Left lobe of liver (tissue), 2 donors: ENCODE measurements at regions not wholly inside any gene's neighbourhood (a gene's known extent, or its start where the extent isn't known, plus 50 kb on each side); places are given as distances from the start of the nearest gene placed in this dataset.
A peak's percentile ranks its signal among the peaks of the same experiment; 100 is the strongest.
"Not testable (repeated sequence)": the region's sequence is repeated elsewhere in the genome, so short reads cannot be mapped to it uniquely, and the experiment has no call there.

Experiments
- ATAC-seq: fragments of 200-7000 bp; cut with Tn5 transposase; one replicate; pipeline ENCODE4 v1.9.1; 2020; ENCODE audit warnings: mild to moderate bottlenecking, moderate library complexity
- DNase-seq: peaks from one replicate; pipeline ENCODE4 v3.0.0-alpha.2; 2020; ENCODE audit warnings: low spot score
- donor health status: DM: no; HTN: no; CAD: no; lungs with moderate emphysema.
- donor health status: DM: no; HTN: yes; CAD: no.

DNA sequence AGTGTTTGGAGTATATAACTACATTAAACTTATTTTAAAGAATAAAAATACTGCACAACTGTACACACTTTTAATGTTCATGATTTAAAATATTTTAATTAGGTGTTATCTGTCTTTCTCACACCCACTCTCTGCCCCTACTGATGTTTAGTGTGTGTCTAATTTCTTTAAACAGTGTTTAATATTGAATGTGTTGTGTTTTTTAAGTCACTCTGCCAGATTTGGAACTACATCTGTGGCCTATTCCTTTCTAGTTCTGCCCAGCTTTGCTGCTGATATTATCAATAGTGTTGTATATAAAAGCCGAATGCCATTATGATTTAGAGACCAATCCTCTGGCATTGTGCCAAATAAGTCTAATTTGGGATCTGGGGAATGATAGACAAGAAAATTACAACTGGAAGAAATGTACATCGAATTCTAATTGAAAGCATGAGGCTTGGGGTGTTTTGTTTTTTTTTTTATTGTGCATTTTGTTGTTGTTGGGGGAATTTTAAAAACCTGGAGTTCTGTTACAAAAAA lies 398.0 kb downstream of the CPS1 start:
- DNase-seq: no peak

DNA sequence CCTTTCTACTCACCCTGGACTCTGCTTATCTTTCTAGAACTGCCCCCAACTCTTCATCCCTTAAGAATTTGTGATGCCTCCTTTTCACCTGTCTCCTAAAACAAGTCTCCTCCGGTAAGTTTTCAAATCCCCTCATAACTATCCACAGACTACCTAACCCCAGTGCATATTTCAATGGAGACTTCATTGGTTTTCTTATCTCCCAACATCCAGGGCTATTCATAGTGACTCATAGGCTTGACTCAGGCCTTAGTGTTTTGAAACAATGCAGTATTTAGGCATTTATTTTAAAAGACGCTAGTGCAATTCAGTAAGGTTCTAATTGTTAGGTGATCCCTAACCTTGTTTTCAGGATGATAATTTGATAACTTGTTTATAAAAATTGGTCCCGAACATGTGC lies 399.2 kb downstream of the CPS1 start:
- ATAC-seq: no peak
- DNase-seq: no peak

More for the DNA sequence above, 398.0 kb downstream of the CPS1 start:
- no peak for ATAC-seq

DNA sequence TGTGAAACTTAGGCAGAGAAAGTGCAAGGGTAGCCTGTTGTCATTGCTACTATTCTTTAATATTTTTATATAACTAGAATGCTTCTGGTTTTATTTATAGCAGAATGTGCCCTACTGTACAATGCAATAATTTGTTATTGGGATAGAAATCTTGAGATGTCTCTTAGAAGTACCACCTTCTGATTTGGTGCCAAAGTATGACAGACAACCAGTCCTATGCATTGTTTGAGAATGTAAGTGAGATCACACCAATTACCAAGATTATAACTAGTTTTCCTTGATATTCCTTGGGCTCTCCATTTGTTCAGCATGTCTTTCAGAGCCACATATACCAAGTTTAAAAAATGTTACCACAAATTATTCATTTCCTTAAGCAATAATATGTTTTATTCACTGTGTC lies 399.7 kb downstream of the CPS1 start:
- DNase-seq: no peak
- no peak for ATAC-seq

DNA sequence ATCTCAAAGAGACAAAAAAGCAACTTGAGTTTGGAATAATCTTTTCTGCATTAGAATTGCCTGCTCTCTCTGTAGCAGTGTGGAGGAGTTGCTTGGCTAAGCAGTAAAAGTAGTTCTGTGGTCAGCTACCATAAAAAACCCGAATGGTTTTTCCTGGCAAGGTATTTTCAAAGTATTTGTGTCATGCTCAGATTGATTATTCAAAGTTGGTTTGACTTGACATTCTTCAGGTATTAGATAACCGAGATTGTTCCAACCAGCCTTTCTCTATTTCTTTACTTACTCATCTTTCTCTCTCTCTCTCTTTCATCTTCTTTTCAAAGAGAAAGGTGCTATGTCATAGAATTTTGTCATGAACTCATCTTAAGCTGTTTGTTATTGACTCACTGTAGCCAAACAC lies 404.9 kb downstream of the CPS1 start:
- no peak for ATAC-seq
- DNase-seq: no peak

DNA sequence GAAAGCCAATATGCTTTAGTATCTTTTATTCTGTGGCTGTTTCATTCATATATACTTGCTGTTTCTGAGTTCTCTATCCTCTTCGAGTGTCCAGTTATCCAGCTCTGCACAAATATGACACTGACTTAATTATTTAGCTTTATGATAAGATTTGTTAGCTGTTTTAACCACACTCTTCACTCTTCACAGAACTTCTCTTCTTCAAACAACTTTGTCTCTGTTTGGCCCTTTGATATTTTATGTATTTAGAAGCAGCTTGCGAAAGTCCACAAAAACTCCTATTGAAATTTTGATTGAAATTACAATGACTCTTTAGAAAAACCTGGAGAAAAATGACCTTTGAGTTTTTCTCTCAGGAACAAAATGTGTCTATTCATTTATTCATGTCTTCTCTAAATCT lies 407.0 kb downstream of the CPS1 start:
- no peak for DNase-seq
- no peak for ATAC-seq

DNA sequence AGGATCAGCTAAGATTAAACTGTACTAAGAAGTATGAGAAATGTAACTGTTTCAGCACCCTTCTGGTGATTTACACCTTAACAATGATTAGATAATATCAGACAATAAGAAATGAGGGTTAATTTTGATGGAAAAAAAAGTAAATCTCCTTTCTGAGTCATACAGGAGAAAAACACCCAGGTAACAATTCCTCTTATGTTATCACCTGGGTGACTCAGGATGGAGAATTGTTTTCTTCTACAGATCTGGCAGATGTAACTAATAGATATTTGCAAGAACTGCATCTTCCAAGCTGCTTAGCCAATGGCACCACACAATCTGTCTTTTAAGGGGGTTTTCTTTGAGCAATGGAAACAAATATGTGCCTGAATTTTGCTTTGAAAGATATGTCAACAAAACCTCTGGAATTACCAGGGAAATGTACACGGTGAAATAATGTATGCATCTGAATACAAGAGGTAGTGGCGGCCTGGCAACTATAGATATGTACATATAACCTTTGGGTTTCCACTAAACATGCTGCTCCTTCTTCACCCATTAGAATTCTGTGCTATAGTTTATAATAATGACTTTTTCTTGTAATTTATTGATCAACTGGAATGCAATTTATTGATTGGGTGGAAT lies 407.9 kb downstream of the CPS1 start:
- ATAC-seq: no peak

DNA sequence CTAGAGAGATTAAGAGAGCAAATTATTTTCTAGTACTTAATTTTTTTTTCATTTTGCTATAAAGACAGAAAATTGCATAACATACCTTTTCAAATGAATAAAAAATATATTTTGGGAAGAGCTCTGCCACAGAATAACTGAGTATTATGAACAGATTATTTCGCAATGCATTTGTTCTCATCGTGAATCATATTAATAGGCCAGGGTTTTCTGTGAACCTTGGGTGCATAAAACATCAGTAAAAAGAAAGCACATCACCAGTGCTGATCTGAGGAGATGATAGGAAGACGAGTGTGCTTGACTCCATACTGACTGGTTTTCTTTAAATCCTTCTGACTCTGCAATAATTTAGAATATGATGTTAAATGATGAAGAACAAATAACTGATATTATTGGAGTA lies 409.1 kb downstream of the CPS1 start:
- DNase-seq (no peak), ATAC-seq (no peak)

More for the DNA sequence above, 407.9 kb downstream of the CPS1 start:
- no peak for DNase-seq

DNA sequence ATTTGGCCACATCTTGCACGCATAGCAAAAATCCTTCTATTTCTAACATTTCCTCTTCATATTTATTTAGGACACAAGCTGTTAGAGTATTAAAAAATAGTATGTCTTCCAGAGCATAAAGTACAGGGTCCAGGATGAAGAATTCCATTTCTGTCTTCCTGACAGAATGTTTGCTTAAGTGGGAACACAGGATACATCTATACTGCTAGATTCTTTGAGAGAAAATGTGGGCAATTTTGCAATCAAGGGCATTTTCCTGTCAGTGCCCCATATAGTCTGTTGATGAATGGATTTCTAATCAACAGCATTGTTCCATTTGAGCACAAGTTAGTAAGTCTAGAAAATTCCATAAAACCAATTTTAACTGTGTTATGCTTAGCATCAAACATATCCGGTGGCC lies 409.9 kb downstream of the CPS1 start:
- DNase-seq: no peak
- no peak for ATAC-seq

DNA sequence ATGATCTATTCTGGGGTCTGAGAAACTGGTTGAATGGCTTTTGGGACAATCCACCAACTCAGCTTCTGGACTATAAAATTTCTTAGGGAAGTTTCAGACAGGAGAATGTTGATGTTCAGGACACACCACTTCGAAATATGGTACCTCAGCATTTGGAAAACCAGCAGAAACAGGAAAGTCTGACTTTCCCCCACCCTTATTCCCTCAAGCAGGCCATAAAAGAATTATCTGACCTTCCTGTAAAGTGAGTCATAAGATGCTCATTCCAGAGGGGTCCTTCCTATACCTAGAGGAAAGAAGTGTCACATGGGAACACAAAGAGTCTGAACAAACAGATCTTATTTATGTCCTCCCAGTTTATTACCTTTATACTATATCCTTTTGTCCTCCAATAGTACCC lies 415.0 kb downstream of the CPS1 start:
- ATAC-seq: no peak
- no peak for DNase-seq

DNA sequence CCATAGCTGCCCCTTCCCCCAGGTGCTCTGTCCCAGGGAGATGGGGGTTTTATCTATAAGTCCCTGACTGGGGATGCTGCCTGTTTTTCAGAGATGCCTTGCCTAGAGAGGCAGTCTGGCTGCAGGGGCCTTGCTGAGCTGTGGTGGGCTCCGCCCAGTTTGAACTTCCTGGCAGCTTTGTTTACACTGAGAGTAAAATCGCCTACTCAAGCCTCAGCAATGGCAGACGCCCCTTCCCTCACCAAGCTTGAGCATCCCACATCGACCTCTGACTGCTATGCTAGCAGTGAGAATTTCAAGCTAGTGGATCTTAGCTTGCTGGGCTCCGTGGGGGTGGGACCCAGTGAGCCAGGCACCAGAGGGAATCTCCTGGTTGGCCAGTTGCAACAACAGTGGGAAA lies 430.4 kb downstream of the CPS1 start:
- DNase-seq, ATAC-seq: not testable (repeated sequence)

DNA sequence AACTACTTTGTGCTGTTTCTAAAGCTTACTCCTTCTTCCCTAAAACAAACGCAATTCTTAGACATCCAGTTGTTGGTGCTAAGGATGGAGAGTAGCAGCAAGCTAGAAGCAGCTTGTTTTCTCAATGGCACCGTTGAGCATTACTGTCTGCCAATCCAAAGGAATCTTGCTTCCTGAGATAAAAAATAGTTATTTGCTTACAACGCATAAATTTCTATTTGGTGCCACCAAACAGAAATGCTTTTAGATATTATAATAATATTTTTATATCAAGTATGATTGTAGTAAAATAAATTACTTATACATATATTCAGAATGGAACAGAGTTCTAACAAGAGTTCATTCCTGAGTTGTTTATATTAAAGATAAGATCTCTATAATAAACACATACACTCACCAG lies 434.7 kb downstream of the CPS1 start:
- ATAC-seq: no peak
- DNase-seq: no peak

DNA sequence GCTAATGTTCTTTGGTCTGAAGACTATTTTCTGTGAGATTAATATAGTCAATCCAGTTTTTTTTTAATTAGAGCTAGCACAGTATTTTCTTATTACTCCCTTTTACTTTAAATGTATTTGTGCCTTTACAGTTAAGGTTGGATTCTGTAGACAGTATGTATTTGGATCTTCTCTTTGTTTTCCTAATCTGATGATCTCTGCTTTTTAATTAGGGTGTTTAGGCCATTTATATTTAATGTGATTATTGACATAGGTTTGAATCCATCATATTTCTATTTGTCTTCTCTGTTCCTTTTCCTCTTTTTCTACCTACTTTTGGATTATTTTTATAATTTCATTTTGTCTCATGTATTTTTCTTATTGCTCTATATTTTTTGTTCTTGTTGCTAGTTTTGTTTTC lies 437.7 kb downstream of the CPS1 start:
- no peak for DNase-seq
- no peak for ATAC-seq

DNA sequence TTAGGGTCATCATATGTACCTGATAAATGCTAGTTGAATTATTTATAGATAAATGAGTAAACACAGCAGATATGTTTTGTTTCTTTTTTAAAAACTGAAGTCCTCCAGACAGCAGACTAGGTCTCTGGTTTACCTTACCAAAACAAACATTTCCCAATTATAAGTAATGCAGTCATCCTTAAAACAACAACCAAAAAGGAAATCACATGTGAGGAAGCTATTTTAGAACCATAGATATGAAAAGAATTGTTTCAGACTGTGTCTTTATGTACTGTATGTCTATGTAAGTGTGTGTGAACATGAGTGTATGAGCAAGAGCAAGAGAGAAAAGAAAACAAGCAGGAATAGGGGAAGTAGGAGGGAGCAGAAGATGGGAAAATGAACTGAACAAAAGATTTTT lies 441.0 kb downstream of the CPS1 start:
- no peak for DNase-seq
- ATAC-seq: no peak

DNA sequence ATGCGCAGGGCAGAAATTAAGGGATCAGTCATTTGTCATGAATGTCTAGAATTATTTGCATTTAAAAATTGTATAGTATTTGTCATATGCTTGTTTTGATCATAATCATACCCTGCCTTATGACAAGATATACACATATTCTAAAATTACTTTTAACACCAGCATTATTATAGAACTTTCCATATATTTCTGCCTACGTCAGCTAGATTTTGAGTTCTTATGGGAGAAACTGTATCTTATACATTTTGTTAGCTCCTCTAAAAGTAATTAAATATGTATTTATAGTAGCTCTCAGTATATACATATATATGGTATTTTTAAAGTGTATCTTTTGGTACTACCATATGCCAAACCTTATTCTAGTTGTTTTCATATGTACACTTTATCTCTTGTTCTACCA lies 441.9 kb downstream of the CPS1 start:
- DNase-seq (no peak), ATAC-seq (no peak)

DNA sequence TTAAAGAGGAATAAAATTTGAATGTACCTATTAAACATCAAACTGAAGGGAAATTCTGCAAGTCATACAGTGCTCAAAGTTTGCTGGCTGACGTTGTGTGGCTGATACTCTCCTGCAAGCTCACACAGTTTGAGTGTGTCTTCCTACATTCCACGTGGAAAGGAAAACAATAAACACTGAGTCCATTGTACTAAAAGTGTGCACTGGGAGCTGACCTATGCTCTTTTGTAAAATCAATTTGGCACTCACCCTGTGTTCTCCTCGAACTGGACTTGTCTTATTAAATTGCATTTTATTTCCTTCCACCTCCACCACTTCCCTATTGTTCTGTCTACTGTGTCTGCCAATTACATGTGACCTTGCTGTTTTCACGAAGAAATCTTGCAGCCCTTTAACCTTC lies 458.0 kb downstream of the CPS1 start:
- ATAC-seq (peak; percentile 88), DNase-seq (no peak)

DNA sequence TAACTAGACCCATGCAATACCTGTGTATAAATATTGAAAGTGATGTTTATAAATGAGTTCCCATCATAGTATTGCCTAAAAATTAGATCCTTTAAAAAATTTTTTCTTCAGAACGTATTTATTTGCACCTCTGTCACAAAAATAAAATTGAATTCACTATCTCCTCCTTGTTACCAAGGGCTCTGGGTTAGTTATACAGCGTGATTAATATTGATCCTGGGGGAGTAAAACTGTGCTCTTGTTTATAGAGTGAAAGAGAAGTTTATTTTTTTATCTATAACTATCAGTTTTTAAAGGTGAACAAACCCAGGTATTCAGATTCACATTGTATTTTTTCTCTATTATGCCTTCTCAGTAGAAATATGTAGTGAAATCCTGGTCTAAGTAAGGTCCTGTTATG lies 458.5 kb downstream of the CPS1 start:
- no peak for DNase-seq
- peak; percentile 41 for ATAC-seq

DNA sequence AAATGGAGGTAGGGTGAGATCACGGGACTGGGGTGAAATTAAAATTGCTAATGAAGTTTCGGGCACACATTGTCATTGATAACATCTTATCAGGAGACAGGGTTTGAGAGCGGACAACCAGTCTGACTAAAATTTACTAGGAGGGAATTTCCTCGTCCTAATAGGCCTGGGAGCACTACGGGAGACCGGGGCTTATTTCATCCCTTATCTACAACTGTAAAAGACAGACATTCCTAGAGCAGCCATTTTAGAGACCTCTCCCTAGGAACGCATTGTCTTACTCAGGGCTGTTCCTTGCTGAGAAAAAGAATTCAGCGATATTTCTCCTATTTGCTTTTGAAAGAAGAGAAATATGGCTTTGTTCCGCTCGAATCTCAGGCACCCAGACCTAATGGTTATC lies 468.7 kb downstream of the CPS1 start:
- not testable (repeated sequence) for ATAC-seq, DNase-seq

DNA sequence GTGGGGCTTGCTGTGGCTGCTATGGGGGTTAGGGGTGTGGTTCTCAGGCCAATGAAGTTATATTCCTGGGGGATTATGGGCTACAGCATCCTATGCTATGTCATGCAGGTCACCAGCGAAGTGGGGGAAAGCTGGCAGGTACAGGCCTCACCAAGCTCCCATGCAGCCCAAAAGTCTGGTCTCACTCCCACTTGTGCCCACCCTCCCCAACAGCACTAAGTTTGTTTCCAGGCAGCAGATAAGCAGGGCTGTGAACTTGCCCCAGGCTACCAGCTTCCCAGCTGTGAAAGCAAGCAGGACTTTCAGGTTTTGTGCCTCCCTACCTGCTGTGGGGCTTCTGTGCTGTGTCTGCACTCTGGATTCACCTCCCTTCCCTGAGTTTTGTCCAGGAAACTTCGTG lies 469.7 kb downstream of the CPS1 start:
- DNase-seq (no peak), ATAC-seq (peak; percentile 31)

DNA sequence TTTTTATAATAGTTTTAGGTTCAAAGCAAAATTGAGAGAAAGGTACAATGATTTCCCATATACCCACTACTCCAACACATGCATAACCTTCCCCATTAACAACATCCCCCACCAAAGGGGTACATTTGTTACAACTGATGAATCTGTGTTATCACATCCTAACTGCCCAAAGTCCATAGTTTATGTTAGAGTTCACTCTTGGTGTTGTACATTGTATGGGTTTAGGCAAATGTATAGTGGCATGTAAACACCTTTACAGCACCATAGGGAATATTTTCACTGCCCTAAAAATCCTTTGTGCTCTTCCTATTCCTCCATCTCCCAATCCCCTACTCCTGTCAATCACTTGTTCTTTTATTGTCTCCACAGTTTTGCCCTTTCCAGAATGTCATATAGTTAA lies 471.6 kb downstream of the CPS1 start:
- no peak for DNase-seq
- ATAC-seq: no peak

DNA sequence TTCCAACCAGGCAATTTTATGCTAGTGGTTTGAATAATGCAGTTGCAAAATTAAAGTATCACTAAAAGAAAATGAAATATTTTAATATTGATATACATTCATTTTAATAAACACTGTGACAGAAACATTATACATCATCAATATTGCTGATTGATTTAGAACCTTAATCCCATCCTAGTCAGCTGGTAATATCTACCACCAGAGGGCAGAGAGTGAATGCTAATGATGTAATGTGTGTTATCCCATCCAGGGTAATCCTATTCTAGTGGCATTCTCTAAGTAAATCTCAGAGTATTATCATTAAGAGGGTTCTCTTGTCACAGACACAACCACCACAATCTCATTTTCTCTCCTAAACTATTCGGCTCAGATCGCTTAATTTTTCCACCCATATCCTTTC lies 477.4 kb downstream of the CPS1 start:
- peak; percentile 88 for ATAC-seq
- no peak for DNase-seq

DNA sequence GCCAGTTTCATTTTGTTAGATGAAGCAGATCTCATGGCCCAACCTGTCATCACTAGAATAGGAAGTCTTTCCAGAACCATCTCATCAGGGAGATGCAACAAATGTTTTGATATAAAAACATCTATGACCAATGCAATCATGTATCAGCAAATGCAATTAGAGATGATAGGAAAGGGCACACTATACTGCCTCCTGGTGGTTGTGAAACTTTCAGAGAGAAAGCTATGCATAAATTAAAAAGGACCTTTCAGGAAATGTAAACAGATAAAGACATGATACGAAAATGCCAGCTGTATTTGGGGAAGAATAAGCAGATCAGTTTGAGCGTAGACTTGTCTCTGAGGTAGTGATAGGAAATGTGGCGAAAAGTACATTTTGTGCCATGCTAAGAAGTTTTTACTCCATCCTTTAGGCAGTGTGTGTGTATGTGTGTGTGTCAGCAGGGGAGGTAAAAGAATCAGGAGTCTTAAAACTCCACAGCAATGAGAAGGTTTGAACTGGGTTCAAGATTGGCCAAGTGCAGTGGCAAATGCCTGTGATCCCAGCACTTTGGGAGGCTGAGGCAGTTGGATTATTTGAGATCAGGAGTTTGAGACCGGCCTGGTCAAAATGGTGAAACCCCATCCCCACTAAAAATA lies 479.3 kb downstream of the CPS1 start:
- peak; percentile 83 for ATAC-seq

DNA sequence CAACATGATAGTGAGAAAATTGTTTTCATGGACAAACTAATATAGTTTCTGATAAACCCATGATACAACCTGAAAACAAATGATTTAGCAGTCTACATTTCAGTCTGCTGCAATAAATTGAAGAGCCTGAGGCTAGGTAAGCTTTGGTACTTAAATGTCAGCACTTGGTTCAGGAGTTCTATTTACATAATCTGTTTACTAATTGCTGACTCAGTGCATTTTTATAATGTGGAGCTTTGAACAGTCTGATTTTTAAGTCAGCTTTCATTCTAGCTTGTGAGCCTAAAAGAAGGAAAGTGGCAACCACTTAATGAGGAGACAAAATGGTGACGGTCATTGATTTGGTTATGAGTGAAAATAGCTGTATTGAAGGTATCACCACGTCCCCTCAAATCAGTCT lies 488.6 kb downstream of the CPS1 start:
- no peak for DNase-seq
- ATAC-seq: peak; percentile 61

More for the DNA sequence above, 479.3 kb downstream of the CPS1 start:
- no peak for DNase-seq
